ENCODE measurements at regions not wholly inside any gene's neighbourhood (a gene's known extent, or its start where the extent isn't known, plus 50 kb on each side); places are given as distances from the start of the nearest gene placed in this dataset.

DNA sequence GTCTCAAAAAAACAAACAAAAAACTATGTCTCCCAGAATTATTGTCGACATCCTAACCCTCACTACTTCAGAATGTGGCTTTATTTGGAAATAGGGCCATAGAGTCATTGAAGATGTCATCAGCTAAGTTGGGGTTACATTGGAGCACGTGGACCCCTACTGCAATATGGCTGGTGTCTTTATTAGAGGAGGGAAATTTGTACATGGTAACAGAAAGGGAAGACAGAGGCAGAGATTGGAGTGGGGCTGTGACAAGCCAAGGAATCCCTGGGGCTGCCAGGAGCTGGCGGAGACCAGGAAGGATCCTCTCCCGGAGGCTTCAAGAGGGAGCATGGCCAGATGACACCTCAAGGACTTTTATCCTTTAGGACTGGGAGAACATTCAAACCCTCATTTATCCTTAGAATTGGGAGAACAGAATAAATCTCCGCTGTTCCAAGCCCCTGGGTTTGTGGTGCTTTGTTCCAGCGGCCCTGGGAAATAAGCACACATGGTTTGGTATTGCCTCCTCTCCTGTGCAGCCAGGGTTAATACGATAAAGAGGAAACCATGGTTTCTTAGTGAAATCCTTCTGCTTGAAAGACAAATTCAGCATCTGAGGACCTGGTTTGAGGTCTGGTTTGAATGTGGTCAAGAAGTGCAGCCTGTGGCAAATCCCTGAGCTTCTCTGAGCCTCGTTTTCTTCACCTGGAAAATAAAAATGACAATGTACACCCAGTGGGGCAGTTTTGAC is 184.7 kb downstream of the MYCN start:
- no peak for DNase-seq

GRCh38 chr2:16123856-16124780 is 183.8 kb downstream of the MYCN start:
- DNase-seq: no peak

- DNase-seq: no peak
These were observed 183.1 kb downstream of the MYCN start for GRCh38 chr2:16123421-16123820.

DNA sequence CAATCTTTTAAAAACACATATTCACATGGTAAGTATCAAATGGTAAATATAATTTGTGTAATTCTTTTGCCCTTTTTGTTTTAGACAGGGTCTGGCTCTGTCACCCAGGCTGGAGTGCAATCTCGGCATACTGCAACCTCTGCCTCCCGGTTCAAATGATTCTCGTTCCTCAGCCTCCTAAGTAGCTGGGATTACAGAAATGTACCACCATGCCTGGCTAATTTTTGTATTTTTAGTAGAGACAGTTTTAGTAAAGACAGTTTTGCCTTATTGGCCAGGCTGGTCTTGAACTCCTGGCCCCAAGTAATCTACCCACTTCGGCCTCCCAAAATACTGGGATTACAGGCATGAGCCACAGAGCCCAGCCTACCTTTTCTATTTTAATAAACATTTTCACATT is 182.2 kb downstream of the MYCN start:
- no peak for DNase-seq

DNA sequence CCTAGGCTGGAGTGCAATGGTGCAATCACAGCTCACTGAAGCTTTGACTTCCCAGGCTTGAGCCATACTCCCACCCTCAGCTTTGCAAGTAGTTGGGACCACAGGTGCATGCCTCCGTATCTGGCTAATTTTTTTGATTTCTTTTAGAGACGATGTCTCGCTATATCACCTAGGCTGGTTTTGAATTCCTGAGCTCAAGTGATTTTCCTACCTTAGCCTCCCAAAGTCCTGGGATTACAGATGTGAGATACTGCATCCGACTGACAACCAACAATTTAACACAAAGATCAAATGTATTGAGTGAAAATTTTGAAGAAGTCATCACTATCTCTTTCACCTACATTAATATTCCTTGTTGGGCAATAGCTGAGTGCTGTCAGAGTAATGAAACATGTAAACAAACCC is 181.6 kb downstream of the MYCN start:
- DNase-seq: no peak

DNA sequence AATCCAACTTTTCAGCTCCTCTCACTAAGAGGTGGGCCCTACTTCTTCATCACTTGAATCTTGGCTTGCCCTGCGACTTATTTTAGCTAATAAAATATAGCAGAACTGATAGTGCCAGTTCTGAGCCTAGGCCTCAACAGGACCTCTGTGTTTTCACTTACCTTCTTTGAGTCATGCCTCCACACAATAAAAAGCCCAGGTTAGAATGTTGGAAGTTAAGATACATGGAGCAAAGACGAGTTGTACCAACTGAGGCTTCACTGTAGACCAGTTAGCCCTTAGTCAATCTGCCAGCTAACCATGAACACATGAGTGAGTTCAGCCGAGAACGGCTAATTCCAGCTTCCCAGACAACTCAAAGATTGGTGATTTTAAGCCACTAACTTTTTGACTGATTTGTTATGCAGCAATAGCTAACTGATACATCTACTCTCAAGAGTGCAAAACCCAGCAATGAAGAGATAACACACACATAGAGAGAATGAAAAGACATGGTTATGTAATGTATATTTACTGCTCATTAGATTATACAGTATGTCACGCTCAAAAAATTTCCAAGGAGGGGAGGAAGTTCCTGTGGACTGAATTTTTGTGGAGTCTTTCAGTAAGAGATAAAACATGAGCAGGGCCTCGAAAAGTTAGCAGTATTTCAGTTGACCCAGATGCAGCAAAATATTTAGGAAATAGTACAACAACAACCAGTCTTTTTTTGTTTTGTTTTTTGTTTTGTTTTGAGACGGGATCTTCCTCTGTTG is 181.1 kb downstream of the MYCN start:
- DNase-seq: no peak

DNA sequence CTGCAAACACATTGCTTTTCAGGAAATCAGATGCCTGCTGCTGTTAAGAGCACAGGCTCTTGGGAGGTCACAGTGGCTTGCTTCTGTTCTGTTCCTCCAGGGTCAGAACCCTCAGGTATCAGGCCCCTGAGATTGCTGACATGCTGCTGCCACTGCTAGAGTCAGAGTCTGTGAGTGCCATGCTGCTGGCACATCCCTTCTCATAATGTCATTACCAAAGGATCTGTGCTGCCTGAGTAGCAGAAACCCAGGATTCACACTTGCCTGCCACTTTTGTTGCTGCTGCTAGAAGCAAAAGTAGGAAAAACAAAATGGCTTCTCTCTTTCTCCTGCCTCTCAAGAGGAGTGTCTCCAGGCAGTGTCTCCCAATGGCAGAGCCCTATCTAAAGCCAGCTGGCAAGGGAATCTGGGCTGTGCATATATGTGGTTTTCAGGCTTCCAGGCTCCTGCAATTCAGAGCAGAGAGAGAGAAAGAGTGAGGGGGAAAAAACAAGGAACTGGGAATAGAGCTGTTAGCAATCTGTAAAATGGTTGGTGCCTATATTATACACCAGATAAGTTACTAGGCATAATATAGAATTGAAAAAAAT is 180.3 kb downstream of the MYCN start:
- DNase-seq: no peak

- no peak for DNase-seq
These were observed 179.4 kb downstream of the MYCN start for GRCh38 chr2:16119741-16120140.

DNA sequence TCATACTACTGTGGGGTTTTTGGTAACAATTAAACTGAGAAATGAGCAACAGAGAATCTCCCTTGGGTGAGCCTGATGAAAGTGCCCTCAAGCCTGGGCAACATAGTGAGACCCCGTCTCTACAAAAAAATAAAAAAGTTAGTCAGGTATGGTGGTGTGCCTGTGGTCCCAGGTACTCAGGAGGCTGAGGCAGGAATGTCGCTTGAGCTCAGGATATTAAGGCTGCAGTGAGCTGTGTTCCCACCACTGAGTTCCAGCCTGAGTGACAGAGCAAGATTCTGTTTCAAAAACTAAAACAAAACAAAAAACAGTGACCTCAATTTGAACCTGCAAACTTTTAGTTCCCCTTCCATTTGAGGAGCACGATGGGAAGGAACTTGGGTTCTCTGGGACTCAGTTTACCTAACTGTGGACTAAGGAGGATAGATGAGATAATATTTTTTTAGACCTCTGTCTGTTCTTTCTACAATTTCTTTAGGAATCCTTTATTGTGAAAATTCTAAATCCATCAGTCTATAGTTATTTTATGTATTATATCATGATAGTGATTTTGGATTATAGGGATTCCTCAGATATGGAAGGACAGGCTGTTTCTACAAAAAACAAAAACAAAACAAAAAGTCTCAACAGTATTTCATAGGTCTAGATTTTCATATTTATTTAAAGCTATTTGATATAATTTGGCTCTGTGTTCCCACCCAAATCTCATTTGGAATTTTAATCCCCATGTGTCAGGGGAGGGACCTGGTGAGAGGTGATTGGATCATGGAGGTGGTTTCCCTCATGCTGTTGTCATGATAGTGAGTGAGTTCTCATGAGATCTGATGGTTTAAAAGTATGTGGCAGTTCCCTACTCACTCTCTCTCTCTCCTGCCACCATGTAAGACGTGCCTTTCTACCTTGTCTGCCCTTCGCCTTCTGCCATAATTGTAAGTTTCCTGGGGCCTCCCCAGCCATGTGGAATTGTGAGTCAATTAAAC is 178.6 kb downstream of the MYCN start:
- DNase-seq: no peak

DNA sequence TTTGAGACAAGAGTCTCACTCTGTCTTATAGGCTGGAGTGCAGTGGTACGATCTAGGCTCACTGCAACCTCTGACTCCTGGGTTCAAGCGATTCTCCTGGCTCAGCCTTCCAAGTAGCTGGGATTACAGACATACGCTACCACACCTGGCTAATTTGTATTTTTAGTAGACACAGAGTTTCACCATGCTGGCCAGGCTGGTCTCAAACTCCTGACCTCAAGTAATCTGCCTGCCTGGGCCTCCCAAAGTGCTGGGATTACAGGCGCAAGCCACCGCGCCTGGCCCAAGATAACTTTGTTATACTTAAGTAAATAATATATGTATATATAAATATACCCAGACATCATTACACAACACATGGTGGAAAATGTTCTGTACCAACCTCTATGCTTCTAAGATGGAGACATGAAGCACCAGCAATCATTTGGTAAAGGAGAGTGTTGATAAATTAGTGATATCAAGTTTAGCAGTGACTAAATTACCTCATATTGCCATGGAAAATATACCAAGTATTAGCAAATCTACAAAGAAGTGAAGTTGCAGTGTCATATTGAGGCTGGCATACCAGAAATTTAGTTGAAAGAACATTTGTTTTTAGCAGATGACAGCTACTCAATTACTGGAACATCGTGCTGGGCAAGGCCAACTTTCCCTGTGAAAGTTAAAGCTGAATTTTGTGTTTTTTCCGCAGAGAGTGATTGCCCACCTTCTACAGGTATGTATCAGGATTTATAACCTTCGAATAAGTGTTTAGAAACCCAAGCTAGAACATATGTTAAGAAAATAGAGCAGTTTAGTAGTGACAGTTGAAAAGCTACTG is 177.7 kb downstream of the MYCN start:
- no peak for DNase-seq

- no peak for DNase-seq
These were observed 176.8 kb downstream of the MYCN start for GRCh38 chr2:16117021-16117700.

DNA sequence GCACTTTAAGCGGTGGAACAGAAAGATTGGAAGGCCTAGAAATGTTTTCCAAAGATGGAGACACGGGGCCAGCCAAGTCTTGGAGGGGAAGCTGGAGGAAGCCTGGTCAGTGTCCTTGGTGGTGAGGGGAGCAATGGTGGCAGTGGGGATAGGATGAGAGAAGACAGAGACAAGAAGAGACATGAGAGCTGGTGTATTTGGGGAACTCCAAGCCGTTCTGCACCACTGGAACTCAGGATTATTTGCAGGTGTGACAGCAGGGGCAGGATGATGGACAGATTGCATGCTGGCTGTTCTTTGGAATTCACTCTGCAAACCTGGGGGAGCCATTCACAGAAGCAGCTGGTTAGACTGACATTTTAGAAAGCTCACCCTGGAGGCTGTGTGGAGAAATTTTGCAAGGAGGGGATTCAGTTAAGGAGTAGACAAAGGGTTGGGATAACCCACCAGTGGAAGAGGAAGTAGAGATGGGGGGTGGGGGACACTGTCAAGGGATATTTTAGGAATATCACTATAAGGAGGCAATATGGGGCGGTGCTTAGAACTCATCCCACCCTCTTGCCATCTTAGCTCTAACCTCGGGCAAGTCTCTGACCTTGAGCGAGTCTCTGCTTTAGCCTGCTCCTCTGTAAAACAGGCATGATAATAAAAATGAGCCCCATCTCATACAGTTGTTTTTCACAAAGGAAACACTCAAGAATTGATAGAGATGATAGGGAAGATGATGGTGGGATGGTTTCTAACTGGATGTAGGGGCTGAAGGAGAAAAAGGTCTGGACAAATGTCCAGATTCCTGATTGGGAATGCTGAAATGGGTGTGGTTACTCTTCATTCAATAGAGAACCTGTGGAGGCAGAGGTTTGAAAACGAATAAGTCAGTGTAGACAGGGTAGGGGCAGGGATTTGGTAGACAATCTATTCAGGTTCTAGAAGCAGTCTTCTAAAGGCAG is 175.8 kb downstream of the MYCN start:
- no peak for DNase-seq

DNA sequence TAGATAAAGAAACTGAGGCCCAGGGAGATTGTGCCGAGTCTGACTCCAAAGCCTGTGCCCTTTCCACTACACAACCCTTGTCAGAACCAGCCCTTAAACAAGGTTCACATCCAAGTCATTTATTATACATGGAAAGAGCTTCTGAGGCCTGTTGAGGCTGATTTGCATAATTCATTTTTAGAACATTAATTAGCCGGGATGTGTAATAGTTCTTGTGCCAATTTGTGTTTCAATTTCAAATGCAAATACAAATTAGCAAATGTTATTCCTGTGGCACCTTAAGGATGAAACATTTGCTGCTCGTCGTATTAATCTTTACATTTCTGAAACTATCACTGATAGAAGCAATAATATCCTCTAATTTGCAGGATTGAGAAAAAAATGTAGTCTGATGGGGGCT is 174.9 kb downstream of the MYCN start:
- no peak for DNase-seq

DNA sequence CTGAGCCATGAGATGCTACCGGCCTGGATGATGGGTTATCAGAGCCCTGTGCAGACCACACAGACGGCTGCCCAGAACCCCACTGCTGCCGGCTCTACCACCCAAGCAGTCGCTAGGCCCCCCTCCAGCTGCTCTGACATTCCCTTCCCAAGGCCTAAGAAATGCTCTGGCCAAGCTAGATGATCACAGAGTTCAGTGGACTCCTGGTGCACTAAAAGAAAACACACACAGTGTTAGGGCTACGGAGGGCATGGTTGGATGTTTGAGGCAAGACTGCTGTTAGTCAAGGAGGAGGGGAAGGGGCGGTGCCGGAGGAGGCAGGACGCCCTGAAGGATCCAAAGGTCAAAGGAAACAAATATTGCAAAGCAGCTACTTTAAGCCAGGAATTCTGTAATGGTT is 174.5 kb downstream of the MYCN start:
- no peak for DNase-seq

DNA sequence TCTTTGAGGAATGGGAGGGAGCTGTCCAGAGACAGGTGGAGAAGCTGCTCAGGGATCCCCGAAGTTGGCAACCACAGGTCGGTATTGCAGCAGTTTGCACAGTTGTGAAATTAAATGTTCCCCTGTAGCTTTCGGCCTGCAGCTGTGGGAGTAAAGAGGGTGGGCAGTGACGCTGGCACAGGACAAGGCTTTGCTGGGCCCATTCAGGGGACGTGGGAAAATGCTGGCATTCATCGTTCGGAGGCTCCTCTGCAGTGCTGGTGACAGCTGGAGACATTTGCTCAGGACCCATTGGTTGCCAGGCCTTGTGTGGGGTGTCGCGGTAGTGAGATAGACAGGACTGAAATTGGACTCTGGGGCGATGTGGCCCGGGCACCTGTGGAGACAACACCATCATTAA is 173.7 kb downstream of the MYCN start:
- DNase-seq: no peak

GRCh38 chr2:16113568-16113967 is 173.2 kb downstream of the MYCN start:
- DNase-seq: no peak

GRCh38 chr2:16112972-16113560 is 172.7 kb downstream of the MYCN start:
- DNase-seq: no peak

DNA sequence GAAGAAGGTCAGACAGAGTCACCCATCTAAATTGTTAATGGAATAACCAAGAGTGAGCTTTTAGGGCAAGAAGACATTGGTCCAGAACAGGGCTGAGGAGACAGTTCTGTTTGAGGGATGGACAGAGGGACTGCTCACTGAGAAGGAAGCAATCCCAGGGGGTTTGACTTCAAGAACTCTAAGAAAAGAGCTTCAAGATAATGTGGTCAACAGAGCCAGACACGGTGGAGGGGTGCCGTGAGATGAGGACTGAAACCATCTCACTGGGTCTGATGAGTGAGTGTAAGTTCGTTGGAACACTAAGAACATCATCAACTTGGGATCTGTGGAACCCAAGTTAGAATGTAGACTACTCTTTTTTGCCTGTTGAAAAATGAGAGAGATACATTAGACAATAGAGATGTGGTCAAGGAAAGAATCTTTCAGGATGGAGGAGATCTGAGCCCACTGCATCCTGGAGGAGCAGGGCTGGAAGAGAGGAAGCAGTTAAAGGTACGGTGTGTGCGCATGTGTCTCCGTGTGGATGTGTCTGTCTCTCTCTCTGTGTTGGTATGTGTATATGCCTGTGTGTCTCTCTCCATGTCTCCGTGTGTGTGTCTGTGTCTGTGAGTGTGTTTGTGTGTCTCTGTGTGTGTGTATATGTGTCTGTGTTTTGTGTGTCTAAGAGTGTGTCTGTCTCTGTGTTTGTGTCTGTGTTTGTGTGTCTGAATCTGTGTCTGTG is 172.1 kb downstream of the MYCN start:
- no peak for DNase-seq
